Thyroid gland (tissue), 4 donors: ENCODE measurements at regions not wholly inside any gene's neighbourhood (a gene's known extent, or its start where the extent isn't known, plus 50 kb on each side); places are given as distances from the start of the nearest gene placed in this dataset.

ENCODE experiments used
- POLR2A ChIP-seq, 2 donors: fragments of 450-650 bp; IDR thresholded peaks; one replicate each; pipeline ENCODE4 v1.6.1; 2017; ENCODE audit warnings: antibody characterized with exemption in 2 of 2, mild to moderate bottlenecking in 2 of 2, moderate library complexity in 1 of 2
- TF ChIP-seq, protein P1 (sequence below), 6 experiments: fragments of 200-600 bp in 3 of 6; fragments of 450-650 bp in 3 of 6; sonication (generic) in 3 of 6; IDR thresholded peaks; one replicate each; pipeline ENCODE4 v1.5.1; 2016 to 2019; ENCODE audit warnings: antibody characterized with exemption in 6 of 6, mild to moderate bottlenecking in 2 of 6, inconsistent platforms in 1 of 6, moderate library complexity in 1 of 6

DNA sequence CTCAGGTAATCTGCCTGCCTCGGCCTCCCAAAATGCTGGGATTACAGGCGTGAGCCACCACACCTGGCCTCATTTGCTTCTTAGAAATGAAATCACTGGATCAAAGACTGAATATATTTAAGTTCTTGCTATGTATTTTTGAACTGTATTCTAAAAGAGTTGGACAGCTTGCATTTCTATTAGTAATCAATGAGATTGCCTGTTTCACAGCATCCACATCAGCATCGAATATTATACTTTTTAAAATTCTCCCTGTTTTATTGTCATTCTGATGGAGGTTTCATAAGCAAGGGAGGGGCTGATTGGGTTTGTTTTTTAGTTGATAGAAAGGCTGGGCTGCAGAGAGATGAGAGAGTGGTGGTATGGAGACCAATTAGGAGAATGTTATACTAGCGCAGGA is 68.7 kb upstream of the CREB3L1 start:
- no peak for TF ChIP-seq POLR2A (IDR thresholded peaks at IDR 0.05)
- TF ChIP-seq, protein P1, sequence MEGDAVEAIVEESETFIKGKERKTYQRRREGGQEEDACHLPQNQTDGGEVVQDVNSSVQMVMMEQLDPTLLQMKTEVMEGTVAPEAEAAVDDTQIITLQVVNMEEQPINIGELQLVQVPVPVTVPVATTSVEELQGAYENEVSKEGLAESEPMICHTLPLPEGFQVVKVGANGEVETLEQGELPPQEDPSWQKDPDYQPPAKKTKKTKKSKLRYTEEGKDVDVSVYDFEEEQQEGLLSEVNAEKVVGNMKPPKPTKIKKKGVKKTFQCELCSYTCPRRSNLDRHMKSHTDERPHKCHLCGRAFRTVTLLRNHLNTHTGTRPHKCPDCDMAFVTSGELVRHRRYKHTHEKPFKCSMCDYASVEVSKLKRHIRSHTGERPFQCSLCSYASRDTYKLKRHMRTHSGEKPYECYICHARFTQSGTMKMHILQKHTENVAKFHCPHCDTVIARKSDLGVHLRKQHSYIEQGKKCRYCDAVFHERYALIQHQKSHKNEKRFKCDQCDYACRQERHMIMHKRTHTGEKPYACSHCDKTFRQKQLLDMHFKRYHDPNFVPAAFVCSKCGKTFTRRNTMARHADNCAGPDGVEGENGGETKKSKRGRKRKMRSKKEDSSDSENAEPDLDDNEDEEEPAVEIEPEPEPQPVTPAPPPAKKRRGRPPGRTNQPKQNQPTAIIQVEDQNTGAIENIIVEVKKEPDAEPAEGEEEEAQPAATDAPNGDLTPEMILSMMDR (IDR thresholded peaks at IDR 0.05) = no peak
